ENCODE measurements at regions not wholly inside any gene's neighbourhood (a gene's known extent, or its start where the extent isn't known, plus 50 kb on each side); places are given as distances from the start of the nearest gene placed in this dataset.

- no peaks in the 10 kb centered on the region for H3K4me1 Mint-ChIP-seq
- H3K9me3 Mint-ChIP-seq: peaks cover 3% of the 10 kb centered on the region
- no peak overlapping the region for H3K4me3 Mint-ChIP-seq
- no peak overlapping the region for H3K27ac Mint-ChIP-seq
- H3K27me3 Mint-ChIP-seq: no peaks in the 10 kb centered on the region
- H3K36me3 Mint-ChIP-seq: no peaks in the 10 kb centered on the region
These were observed 77.4 kb upstream of the FCN1 start for GRCh38 chr9:134994926-134995791.

GRCh38 chr9:134995792-134996120 lies 78.0 kb upstream of the FCN1 start:
- Mint-ChIP-seq H3K27ac (no peak overlapping the region), H3K27me3 (no peaks in the 10 kb centered on the region), H3K4me1 (no peaks in the 10 kb centered on the region), H3K4me3 (no peak overlapping the region), H3K36me3 (no peaks in the 10 kb centered on the region), H3K9me3 (peaks cover 9% of the 10 kb centered on the region)

GRCh38 chr9:134996591-134997530 lies 79.1 kb upstream of the FCN1 start:
- no peaks in the 10 kb centered on the region for H3K4me1 Mint-ChIP-seq
- H3K4me3 Mint-ChIP-seq: no peak overlapping the region
- peaks cover 10% of the 10 kb centered on the region for H3K9me3 Mint-ChIP-seq
- no peak overlapping the region for H3K27ac Mint-ChIP-seq
- H3K27me3 Mint-ChIP-seq: no peaks in the 10 kb centered on the region
- no peaks in the 10 kb centered on the region for H3K36me3 Mint-ChIP-seq

GRCh38 chr9:135000647-135001245 lies 83.0 kb upstream of the FCN1 start:
- H3K27ac Mint-ChIP-seq: no peak overlapping the region
- no peak overlapping the region for H3K4me3 Mint-ChIP-seq
- H3K36me3 Mint-ChIP-seq: no peaks in the 10 kb centered on the region
- peaks cover 10% of the 10 kb centered on the region for H3K9me3 Mint-ChIP-seq
- H3K27me3 Mint-ChIP-seq: peaks cover 3% of the 10 kb centered on the region
- no peaks in the 10 kb centered on the region for H3K4me1 Mint-ChIP-seq

GRCh38 chr9:135001526-135001925 lies 83.8 kb upstream of the FCN1 start:
- H3K27ac Mint-ChIP-seq: no peak overlapping the region
- H3K4me1 Mint-ChIP-seq: no peaks in the 10 kb centered on the region
- H3K36me3 Mint-ChIP-seq: no peaks in the 10 kb centered on the region
- no peak overlapping the region for H3K4me3 Mint-ChIP-seq
- peaks cover 3% of the 10 kb centered on the region for H3K27me3 Mint-ChIP-seq
- peaks cover 10% of the 10 kb centered on the region for H3K9me3 Mint-ChIP-seq

- H3K4me1 Mint-ChIP-seq: no peaks in the 10 kb centered on the region
- H3K9me3 Mint-ChIP-seq: peaks cover 10% of the 10 kb centered on the region
- H3K4me3 Mint-ChIP-seq: no peak overlapping the region
- H3K27ac Mint-ChIP-seq: no peak overlapping the region
- no peaks in the 10 kb centered on the region for H3K36me3 Mint-ChIP-seq
- peaks cover 3% of the 10 kb centered on the region for H3K27me3 Mint-ChIP-seq
These were observed 84.6 kb upstream of the FCN1 start for GRCh38 chr9:135002336-135002735.

GRCh38 chr9:135002802-135003201 lies 84.7 kb upstream of the OLFM1 start:
- Mint-ChIP-seq H3K4me1 (no peaks in the 10 kb centered on the region), H3K9me3 (peaks cover 10% of the 10 kb centered on the region), H3K4me3 (no peak overlapping the region), H3K36me3 (no peaks in the 10 kb centered on the region), H3K27me3 (peaks cover 3% of the 10 kb centered on the region), H3K27ac (no peak overlapping the region)

GRCh38 chr9:135004772-135005171 lies 82.7 kb upstream of the OLFM1 start:
- Mint-ChIP-seq H3K4me1 (no peaks in the 10 kb centered on the region), H3K27me3 (peaks cover 3% of the 10 kb centered on the region), H3K9me3 (peaks cover 10% of the 10 kb centered on the region), H3K4me3 (no peak overlapping the region), H3K36me3 (no peaks in the 10 kb centered on the region), H3K27ac (no peak overlapping the region)

- Mint-ChIP-seq H3K36me3 (no peaks in the 10 kb centered on the region), H3K4me1 (no peaks in the 10 kb centered on the region), H3K27me3 (peaks cover 2% of the 10 kb centered on the region), H3K9me3 (no peaks in the 10 kb centered on the region), H3K27ac (no peak overlapping the region), H3K4me3 (no peak overlapping the region)
These were observed 80.4 kb upstream of the OLFM1 start for GRCh38 chr9:135006911-135007570.

- Mint-ChIP-seq H3K4me1 (no peaks in the 10 kb centered on the region), H3K27me3 (peaks cover 2% of the 10 kb centered on the region), H3K27ac (no peak overlapping the region), H3K9me3 (no peaks in the 10 kb centered on the region), H3K4me3 (no peak overlapping the region), H3K36me3 (no peaks in the 10 kb centered on the region)
These were observed 79.9 kb upstream of the OLFM1 start for GRCh38 chr9:135007601-135008000.

- Mint-ChIP-seq H3K4me1 (no peaks in the 10 kb centered on the region), H3K27ac (no peak overlapping the region), H3K4me3 (no peak overlapping the region), H3K9me3 (no peaks in the 10 kb centered on the region), H3K27me3 (no peaks in the 10 kb centered on the region), H3K36me3 (no peaks in the 10 kb centered on the region)
These were observed 79.1 kb upstream of the OLFM1 start for GRCh38 chr9:135008416-135008815.

GRCh38 chr9:135009051-135009560 lies 78.4 kb upstream of the OLFM1 start:
- no peaks in the 10 kb centered on the region for H3K36me3 Mint-ChIP-seq
- no peaks in the 10 kb centered on the region for H3K4me1 Mint-ChIP-seq
- no peak overlapping the region for H3K27ac Mint-ChIP-seq
- peaks cover 1% of the 10 kb centered on the region for H3K27me3 Mint-ChIP-seq
- H3K4me3 Mint-ChIP-seq: no peak overlapping the region
- H3K9me3 Mint-ChIP-seq: no peaks in the 10 kb centered on the region

- no peaks in the 10 kb centered on the region for H3K4me1 Mint-ChIP-seq
- no peak overlapping the region for H3K27ac Mint-ChIP-seq
- no peaks in the 10 kb centered on the region for H3K36me3 Mint-ChIP-seq
- H3K4me3 Mint-ChIP-seq: no peak overlapping the region
- no peaks in the 10 kb centered on the region for H3K9me3 Mint-ChIP-seq
- H3K27me3 Mint-ChIP-seq: peaks cover 1% of the 10 kb centered on the region
These were observed 77.5 kb upstream of the OLFM1 start for GRCh38 chr9:135009794-135010585.

GRCh38 chr9:135010586-135010860 lies 76.9 kb upstream of the OLFM1 start:
- Mint-ChIP-seq H3K36me3 (no peaks in the 10 kb centered on the region), H3K27ac (no peak overlapping the region), H3K9me3 (no peaks in the 10 kb centered on the region), H3K4me1 (no peaks in the 10 kb centered on the region), H3K4me3 (no peak overlapping the region), H3K27me3 (peaks cover 1% of the 10 kb centered on the region)

GRCh38 chr9:135010921-135011320 lies 76.5 kb upstream of the OLFM1 start:
- no peaks in the 10 kb centered on the region for H3K36me3 Mint-ChIP-seq

More at GRCh38 chr9:135010921-135011320, 76.5 kb upstream of the OLFM1 start:
- Mint-ChIP-seq H3K9me3 (no peaks in the 10 kb centered on the region), H3K4me3 (no peak overlapping the region), H3K27me3 (peaks cover 1% of the 10 kb centered on the region), H3K27ac (no peak overlapping the region), H3K4me1 (no peaks in the 10 kb centered on the region)

Measured in activated naive CD4-positive, alpha-beta T cell treated with anti-CD3 and anti-CD28 coated beads, Interleukin-2, amount 50 U/mL, for 24 hours (primary cell).